GM21367 (cell line): ENCODE measurements at regions not wholly inside any gene's neighbourhood (a gene's known extent, or its start where the extent isn't known, plus 50 kb on each side); places are given as distances from the start of the nearest gene placed in this dataset.

Experiments
- ATAC-seq: cut with Tn5 transposase; IDR thresholded peaks from one replicate; pipeline ENCODE4 v1.9.1; 2021; ENCODE audit not compliant: unreplicated experiment

- ATAC-seq, result no peak
Measured at GRCh38 chr14:100399052-100399849, 76.1 kb downstream of the SLC25A47 start.

DNA sequence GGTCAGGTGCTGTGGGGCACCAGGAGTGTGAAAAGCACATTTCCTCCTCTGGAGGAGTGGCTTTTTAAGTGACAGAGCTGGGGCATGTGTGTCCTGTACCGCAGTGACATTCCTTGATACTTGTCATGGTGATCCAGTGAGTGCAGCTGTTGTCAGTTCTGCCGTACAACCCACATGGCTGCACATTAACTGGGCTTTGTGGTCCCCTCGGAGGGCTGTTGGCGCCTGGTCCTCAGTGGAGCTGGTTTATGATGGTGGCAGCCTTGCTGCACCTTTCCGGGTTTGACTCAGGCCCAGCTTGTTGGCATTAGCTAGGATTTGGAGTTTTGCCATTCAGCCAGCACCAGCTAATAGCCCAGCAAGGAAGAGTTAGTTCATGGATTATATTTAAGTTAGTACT lies 77.0 kb downstream of the SLC25A47 start:
- no peak for ATAC-seq

DNA sequence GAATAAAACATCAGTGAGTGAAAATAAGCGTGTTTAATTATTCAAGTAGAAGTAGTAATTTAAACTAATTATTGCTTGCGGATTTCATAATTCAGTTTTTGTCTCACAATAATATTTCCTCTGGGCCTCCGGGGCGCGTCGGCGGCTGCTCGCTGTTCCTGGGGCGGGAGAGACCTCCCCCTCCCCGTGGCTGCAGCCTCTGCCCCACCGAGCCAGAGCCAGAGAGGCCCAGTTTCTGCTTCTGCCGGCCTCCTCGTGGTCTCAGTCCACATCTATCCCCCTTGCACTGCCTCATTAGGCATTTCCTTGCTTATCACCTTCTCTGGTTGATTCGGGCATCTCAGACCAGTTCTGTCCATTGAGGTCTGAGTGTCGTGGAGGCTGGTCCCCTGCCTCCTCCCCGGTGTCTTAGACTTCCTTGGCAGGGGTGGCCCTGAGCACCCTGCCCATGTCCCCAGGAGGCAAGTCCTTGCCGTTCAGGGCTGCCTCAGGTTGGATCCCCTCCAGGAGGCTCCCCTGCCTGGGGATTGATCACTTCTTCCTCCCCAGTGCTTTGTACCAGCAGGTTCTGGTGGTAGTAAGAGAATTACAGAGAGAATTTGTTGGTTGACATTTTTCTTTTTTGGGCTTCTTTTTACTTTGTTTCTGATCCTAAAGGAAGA lies 78.0 kb downstream of the SLC25A47 start:
- ATAC-seq, result no peak

DNA sequence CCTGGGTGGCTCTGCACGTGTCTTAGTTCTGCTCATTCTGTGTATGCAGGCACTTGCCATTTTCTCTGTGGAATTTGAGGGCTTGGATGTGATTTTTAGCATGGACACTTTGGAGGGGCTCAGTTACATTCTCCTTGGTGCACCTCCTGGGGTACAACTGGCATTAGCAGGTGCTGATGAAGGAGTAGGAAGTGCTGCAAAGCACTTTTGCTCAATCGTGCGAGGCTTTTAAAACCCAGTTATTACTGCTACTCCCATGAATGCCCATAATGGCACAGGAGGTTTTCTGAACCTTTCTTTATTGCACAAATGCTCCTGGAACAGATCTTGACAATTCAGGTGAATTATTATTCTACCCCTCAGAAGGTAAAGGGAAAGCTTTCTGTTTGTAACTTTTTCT lies 78.7 kb downstream of the SLC25A47 start:
- ATAC-seq, result no peak

DNA sequence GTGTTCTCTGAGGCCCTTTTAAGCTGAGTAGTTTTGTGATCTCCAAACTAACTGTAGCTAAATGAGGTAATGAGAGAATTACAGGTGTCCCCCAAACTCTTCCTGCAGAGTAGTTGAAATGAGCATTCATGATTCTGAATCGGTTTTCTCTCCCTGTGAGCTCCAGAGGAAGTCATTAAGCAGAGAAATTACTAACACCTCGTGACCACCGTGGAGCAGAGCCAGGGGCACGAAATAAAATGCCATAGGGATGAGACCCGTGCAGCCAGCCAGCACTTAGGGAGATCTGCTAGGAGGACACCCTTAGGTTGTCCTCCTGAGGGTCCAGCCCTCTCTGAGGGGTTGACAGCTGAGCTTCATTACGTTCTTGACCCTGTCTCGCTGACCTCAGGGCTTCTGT lies 79.5 kb downstream of the SLC25A47 start:
- no peak for ATAC-seq

- no peak for ATAC-seq
Measured at GRCh38 chr14:100403105-100403504, 80.0 kb downstream of the SLC25A47 start.

DNA sequence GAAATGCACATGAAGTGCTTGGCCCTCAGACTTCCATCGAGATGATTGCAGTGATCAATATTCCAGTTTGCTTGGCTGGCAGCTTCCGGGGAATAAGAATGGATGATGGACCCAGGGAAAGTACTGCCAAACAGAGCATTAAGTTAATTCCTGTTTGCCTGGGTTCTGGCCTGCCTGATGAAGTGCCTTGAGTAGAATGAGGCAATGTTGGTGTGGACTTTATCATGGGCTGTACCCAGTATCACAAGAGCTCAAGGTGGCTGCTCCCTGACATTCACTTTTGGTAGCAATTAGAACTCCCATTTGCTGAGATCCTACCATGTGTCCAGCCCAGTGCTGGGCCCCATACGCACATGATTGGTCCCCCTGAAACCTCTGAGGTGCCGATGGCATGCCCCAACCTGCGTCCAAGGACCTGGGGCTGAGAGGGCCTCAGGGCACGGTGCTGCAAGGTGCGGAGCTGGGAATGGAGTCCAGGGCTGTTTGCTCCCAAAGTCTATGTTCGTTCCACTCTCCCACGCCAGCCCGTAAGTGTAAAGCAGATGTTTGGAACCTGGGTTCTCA lies 80.7 kb downstream of the SLC25A47 start:
- no peak for ATAC-seq

- ATAC-seq, result no peak
Measured at GRCh38 chr14:100404419-100404818, 81.3 kb downstream of the SLC25A47 start.

DNA sequence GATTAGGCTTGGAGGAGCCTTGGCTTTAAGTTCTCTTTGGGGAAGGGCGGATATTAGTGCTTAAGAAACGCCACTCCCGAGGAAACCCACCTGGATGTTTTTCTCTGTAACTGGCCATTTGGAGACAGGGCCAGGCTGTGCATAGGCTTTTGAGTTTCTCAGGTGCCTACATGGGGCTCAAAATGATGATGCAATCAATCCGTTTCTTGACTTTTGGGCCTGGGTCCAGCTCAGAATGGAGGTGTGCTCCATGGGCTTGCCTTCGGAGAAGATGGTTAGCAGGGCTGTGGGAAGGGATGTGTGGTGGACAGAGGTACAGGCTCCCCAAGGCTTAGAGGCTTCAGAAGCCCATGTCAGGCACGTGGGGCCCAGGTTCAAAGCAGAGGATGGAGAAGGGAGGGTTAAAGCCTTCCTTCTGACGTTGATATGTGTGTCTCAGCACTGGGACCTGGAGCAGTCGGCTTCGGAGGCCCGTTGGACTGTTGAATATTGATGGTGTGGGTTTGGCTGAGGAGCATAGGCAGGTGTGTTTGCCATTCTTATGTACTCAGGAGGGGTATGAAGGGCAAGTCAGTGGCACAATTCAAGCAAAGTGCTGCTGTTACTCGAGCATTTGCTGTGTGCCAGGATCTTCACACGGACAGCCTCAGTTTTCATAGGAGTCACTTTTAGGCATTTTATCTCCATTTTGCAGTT lies 82.8 kb downstream of the SLC25A47 start:
- ATAC-seq, result no peak

DNA sequence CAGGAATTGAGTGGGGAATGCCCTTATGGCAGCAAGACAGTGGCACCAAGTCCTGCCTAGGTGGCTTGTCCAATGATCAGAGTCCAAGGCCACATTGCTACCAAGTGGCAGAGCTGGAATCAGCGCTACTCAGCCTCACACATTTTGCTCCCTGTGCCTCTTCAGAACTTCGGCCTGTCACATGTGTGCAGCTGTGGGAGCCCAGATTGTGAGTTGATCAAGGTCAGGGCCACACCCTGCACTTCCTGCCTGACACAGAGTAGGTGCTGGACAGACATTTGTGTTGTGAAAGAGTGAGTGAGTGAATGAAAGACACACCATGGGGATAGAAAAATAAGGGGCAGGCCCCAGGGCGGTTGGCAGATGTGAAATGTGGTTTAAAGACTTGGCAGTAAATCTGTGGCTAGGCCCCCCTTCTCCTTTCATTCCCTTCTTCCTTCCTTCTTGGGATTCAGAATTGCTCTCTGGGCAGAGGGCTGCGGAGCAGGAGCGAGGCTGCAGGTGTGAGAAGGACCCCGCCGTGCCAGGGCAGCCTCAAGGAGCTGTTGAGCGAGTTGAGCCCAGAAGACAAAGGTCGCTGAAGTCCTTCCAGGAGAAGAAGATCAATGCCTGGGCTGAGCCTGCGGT lies 83.5 kb downstream of the SLC25A47 start:
- no peak for ATAC-seq

DNA sequence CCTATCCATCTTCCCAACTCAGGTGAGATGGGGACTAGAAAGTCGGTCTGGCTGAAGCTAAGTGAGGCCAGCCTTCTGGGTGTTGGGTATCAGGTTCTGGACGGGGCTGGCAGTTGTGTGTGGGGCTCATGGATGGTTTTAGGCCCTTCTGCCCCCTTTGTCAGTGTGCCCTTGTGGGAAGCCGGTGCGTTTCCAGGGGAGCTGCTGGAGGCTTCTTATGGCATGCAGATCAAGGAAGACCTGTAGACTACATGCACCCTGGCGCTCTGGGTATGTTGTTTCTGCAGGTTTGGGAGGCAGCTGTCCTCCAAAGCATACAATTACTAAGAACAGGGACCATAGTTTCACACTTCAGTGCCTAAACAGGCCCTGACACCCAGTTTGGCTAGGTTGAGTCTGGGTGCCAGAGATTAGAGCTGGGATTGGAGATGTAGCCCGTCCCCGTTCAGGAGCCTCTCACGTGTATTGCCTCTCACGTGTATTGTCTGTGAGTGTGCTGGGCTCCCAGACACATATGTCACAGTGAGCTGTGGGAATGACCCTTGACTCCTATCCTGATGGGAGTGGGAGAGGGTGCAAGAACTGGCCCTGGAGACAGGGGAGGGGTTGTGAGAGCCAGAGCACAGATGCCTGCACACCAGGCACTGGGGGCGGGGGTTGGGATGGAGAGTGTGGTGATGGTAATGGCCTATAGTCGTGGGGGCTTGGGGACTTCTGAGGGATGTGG lies 84.4 kb downstream of the SLC25A47 start:
- ATAC-seq, result no peak

GRCh38 chr14:100408350-100409002 lies 85.3 kb downstream of the SLC25A47 start:
- no peak for ATAC-seq

GRCh38 chr14:100409003-100409360 lies 85.8 kb downstream of the SLC25A47 start:
- ATAC-seq, result no peak

DNA sequence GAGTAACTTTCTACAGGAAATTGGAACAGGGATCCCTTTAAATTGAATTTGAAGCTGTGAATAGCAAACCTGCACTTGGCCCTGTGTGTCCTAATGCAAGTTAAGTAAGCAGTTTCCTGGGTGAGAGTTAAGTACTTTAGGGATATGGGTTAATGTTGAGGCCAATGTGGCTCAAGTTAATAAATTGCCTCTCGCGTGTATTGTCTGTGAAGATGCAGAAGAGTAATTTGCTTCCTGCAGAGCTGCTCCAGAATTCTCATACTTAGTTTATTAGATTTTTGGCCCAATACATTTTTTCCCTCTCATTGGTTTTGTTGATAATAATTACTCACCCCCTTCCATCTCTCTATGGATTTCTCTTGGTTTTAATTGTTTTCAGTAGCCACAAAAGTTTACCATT lies 86.5 kb downstream of the SLC25A47 start:
- ATAC-seq, result no peak

DNA sequence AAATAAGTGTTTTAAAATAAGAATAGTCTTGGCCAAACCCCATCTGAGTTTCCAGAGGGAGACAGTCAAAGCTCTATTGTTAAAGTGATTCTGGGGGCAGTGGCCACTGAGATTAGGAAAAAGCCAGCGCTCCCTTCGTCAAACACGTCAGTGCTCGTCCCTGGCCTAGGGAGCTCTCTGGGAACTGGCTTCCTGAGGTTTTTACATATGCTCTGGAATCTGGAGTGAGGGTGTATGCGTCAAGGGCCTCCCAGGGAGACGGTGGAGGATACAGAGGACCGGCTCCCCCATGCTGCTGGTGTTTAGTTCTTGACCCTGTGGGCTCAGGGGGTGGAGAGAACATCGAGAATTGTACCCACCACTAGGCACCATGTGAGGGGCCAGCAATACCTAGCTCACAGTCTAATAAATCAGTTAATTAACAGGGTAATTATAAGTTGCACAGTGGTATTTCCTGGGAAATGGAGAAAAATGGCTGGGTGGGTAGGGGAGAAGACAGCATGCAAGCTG lies 87.0 kb downstream of the SLC25A47 start:
- ATAC-seq, result no peak

DNA sequence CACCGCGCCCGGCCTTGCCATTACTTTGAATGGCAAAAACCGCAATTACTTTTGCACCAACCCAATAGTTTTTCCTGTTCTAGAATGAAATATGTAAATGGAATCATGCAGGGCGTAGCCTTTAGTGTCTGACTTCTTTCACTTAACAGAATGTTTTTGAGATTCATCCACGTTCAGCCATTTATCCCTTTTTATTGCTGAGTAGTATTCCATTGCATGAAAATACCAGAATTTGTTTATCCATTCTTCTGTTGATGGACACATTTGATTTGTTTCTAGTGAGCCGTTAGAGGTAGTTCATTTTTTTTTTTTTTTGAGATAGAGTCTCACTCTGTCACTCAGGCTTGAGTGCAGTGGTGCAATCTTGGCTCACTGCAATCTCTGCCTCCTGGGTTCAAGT lies 90.6 kb downstream of the SLC25A47 start:
- no peak for ATAC-seq

DNA sequence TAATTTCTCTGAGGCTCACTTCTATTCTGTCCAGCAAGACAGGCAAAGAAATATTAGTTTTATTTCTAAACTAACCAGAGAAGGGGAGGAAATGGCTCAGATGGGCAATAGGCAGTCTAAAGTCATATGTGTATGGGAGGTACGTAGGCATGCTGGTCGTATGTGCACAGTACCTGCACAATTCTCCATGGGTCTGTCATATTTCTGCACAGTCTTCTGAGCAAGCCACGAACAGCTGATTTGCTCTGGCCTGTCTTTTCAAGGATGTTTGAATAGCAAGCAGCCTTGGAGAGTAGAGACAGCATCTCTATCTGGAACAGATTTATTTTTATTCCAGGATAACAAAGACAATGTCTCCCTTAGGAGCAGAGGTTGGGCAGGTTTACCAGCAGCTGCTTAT lies 92.1 kb downstream of the SLC25A47 start:
- no peak for ATAC-seq

- no peak for ATAC-seq
Measured at GRCh38 chr14:100416081-100416680, 93.0 kb downstream of the SLC25A47 start.
